ENCODE measurements at regions not wholly inside any gene's neighbourhood (a gene's known extent, or its start where the extent isn't known, plus 50 kb on each side); places are given as distances from the start of the nearest gene placed in this dataset.

GRCh38 chr15:97680606-97681220, 279.8 kb upstream of the ARRDC4 start:
- no peaks in the 10 kb centered on the region for H3K9me3 ChIP-seq (replicated peaks)
- no peak overlapping the region for H3K27ac ChIP-seq (replicated peaks)
- no peaks in the 10 kb centered on the region for H3K4me1 ChIP-seq
- no peaks in the 10 kb centered on the region for H3K36me3 ChIP-seq
- H3K4me3 ChIP-seq = no peak overlapping the region
- intact Hi-C loops (cut with micrococcal nuclease) = no loop called here
- H3K27me3 ChIP-seq (ENCODE audit: low read depth) = no peaks in the 10 kb centered on the region
- DNase-seq = no peak
- TF ChIP-seq, protein P1, sequence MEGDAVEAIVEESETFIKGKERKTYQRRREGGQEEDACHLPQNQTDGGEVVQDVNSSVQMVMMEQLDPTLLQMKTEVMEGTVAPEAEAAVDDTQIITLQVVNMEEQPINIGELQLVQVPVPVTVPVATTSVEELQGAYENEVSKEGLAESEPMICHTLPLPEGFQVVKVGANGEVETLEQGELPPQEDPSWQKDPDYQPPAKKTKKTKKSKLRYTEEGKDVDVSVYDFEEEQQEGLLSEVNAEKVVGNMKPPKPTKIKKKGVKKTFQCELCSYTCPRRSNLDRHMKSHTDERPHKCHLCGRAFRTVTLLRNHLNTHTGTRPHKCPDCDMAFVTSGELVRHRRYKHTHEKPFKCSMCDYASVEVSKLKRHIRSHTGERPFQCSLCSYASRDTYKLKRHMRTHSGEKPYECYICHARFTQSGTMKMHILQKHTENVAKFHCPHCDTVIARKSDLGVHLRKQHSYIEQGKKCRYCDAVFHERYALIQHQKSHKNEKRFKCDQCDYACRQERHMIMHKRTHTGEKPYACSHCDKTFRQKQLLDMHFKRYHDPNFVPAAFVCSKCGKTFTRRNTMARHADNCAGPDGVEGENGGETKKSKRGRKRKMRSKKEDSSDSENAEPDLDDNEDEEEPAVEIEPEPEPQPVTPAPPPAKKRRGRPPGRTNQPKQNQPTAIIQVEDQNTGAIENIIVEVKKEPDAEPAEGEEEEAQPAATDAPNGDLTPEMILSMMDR (IDR thresholded peaks at IDR 0.05; ENCODE audit: borderline replicate concordance) = no peak

DNA sequence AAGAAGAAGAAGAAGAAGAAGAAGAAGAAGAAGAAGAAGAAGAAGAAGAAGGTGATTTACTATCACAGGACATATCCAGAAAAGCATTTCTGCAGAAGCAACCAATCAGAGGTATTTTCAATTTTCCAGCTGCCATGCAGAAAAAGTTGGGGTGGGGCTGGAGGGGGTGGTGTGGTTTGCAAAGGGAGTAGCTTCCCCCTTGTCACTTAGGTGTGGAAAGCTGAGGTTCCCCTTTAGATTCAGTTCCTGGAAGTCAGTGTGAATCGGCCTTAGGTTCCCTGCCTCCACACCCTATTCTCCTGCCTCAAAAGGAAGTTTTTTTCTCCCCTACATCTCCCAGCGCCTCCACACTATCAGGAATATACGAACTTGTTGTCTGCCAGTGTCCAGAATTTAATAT, 276.7 kb upstream of the ARRDC4 start:
- Histone ChIP-seq H3K36me3 (no peaks in the 10 kb centered on the region), H3K9me3 (replicated peaks) (no peaks in the 10 kb centered on the region), H3K4me3 (no peak overlapping the region), H3K4me1 (no peaks in the 10 kb centered on the region), H3K27me3 (ENCODE audit: low read depth) (no peaks in the 10 kb centered on the region), H3K27ac (replicated peaks) (no peak overlapping the region)
- TF ChIP-seq, protein P1 (IDR thresholded peaks at IDR 0.05; ENCODE audit: borderline replicate concordance) = no peak
- no peak for DNase-seq
- intact Hi-C loops (cut with micrococcal nuclease) = no loop called here

- DNase-seq = no peak
- Histone ChIP-seq H3K4me3 (no peak overlapping the region), H3K27me3 (ENCODE audit: low read depth) (no peaks in the 10 kb centered on the region), H3K4me1 (no peaks in the 10 kb centered on the region), H3K27ac (replicated peaks) (no peak overlapping the region), H3K36me3 (no peaks in the 10 kb centered on the region), H3K9me3 (replicated peaks) (no peaks in the 10 kb centered on the region)
- intact Hi-C loops (cut with micrococcal nuclease) = no loop called here
- TF ChIP-seq, protein P1 (IDR thresholded peaks at IDR 0.05; ENCODE audit: borderline replicate concordance) = no peak
Measured at GRCh38 chr15:97684249-97684648, 276.3 kb upstream of the ARRDC4 start.

DNA sequence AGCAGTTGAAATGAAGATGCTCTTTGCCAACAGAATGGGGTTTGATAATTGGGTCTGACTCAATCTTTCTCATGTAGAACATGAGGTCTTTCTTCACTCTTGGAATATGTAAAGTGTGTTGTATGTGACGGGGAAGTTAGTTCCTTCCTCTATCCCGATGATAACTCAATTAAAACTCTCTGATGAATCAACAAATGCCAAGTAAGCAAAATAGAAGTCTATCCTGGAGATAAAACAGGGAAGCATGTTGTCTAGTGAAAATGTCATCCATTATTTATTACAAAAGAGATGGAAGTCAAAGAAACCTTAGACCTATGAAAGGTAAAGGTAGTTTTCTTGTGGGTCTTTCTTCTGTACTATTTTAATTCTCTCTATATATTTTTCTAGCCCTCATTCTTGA, 274.2 kb upstream of the ARRDC4 start:
- Histone ChIP-seq H3K4me3 (no peak overlapping the region), H3K27me3 (ENCODE audit: low read depth) (no peaks in the 10 kb centered on the region), H3K4me1 (peaks cover 2% of the 10 kb centered on the region), H3K27ac (replicated peaks) (no peak overlapping the region), H3K36me3 (no peaks in the 10 kb centered on the region), H3K9me3 (replicated peaks) (no peaks in the 10 kb centered on the region)
- TF ChIP-seq, protein P1 (IDR thresholded peaks at IDR 0.05; ENCODE audit: borderline replicate concordance) = no peak
- DNase-seq = no peak
- intact Hi-C loops (cut with micrococcal nuclease) = no loop called here

- intact Hi-C loops (cut with micrococcal nuclease) = no loop called here
- no peaks in the 10 kb centered on the region for H3K36me3 ChIP-seq
- peaks cover 13% of the 10 kb centered on the region for H3K4me1 ChIP-seq
- no peak overlapping the region for H3K4me3 ChIP-seq
- TF ChIP-seq, protein P1 (IDR thresholded peaks at IDR 0.05; ENCODE audit: borderline replicate concordance) = no peak
- H3K9me3 ChIP-seq (replicated peaks) = no peaks in the 10 kb centered on the region
- no peaks in the 10 kb centered on the region for H3K27me3 ChIP-seq (ENCODE audit: low read depth)
- no peak overlapping the region for H3K27ac ChIP-seq (replicated peaks)
- no peak for DNase-seq
Measured at GRCh38 chr15:97687654-97688053, 272.8 kb upstream of the ARRDC4 start.
